SK-N-MC (cell line): ENCODE measurements at regions not wholly inside any gene's neighbourhood (a gene's known extent, or its start where the extent isn't known, plus 50 kb on each side); places are given as distances from the start of the nearest gene placed in this dataset.

Experiments used
- EZH2 ChIP-seq: fragments of 200-600 bp; sonication (generic); IDR thresholded peaks from one replicate; pipeline ENCODE4 v1.6.1; 2017; ENCODE audit warnings: antibody characterized with exemption
- POLR2AphosphoS5 ChIP-seq: IDR thresholded peaks from 2 replicates; pipeline ENCODE4 v1.6.1; 2012; ENCODE audit warnings: mild to moderate bottlenecking, low read depth, low read length, borderline replicate concordance

- TF ChIP-seq POLR2AphosphoS5 (no peak), EZH2 (no peak)
Measured at GRCh38 chr12:111182382-111182781, 186.5 kb downstream of the PHETA1 start.
